ENCODE measurements at regions not wholly inside any gene's neighbourhood (a gene's known extent, or its start where the extent isn't known, plus 50 kb on each side); places are given as distances from the start of the nearest gene placed in this dataset.
"Not testable (repeated sequence)": the region's sequence is repeated elsewhere in the genome, so short reads cannot be mapped to it uniquely, and the experiment has no call there.

GRCh38 chr4:133592591-133592990 is 443.5 kb downstream of the PCDH10 start:
- DNase-seq (ENCODE audit: low spot score) = no peak

GRCh38 chr4:133592106-133592505 is 443.0 kb downstream of the PCDH10 start:
- DNase-seq (ENCODE audit: low spot score) = no peak

GRCh38 chr4:133588306-133588705 is 439.2 kb downstream of the PCDH10 start:
- DNase-seq (ENCODE audit: low spot score) = no peak

- DNase-seq (ENCODE audit: low spot score) = no peak
These were observed 436.2 kb downstream of the PCDH10 start for GRCh38 chr4:133585323-133585722.

- no peak for DNase-seq (ENCODE audit: low spot score)
These were observed 435.6 kb downstream of the PCDH10 start for GRCh38 chr4:133584714-133585113.

- DNase-seq (ENCODE audit: low spot score) = no peak
These were observed 433.0 kb downstream of the PCDH10 start for GRCh38 chr4:133581996-133582619.

GRCh38 chr4:133574248-133574647 is 425.2 kb downstream of the PCDH10 start:
- DNase-seq (ENCODE audit: low spot score) = no peak

- peak; percentile 22 for DNase-seq (ENCODE audit: low spot score)
These were observed 416.3 kb downstream of the PCDH10 start for GRCh38 chr4:133565379-133565778.

- DNase-seq (ENCODE audit: low spot score) = no peak
These were observed 410.9 kb downstream of the PCDH10 start for GRCh38 chr4:133559987-133560386.

- DNase-seq (ENCODE audit: low spot score) = no peak
These were observed 406.6 kb downstream of the PCDH10 start for GRCh38 chr4:133555671-133556070.

- DNase-seq (ENCODE audit: low spot score) = no peak
These were observed 401.3 kb downstream of the PCDH10 start for GRCh38 chr4:133550436-133550835.

GRCh38 chr4:133544097-133544496 is 395.0 kb downstream of the PCDH10 start:
- no peak for DNase-seq (ENCODE audit: low spot score)

- DNase-seq (ENCODE audit: low spot score) = no peak
These were observed 388.7 kb downstream of the PCDH10 start for GRCh38 chr4:133537780-133538281.

- not testable (repeated sequence) for DNase-seq (ENCODE audit: low spot score)
These were observed 385.1 kb downstream of the PCDH10 start for GRCh38 chr4:133534224-133534623.

GRCh38 chr4:133524369-133524768 is 375.3 kb downstream of the PCDH10 start:
- DNase-seq (ENCODE audit: low spot score) = no peak

- DNase-seq (ENCODE audit: low spot score) = no peak
These were observed 364.8 kb downstream of the PCDH10 start for GRCh38 chr4:133513901-133514300.

GRCh38 chr4:133498149-133498548 is 349.1 kb downstream of the PCDH10 start:
- DNase-seq (ENCODE audit: low spot score) = no peak

- no peak for DNase-seq (ENCODE audit: low spot score)
These were observed 344.7 kb downstream of the PCDH10 start for GRCh38 chr4:133493776-133494175.

GRCh38 chr4:133493241-133493640 is 344.1 kb downstream of the PCDH10 start:
- DNase-seq (ENCODE audit: low spot score) = no peak

- no peak for DNase-seq (ENCODE audit: low spot score)
These were observed 335.2 kb downstream of the PCDH10 start for GRCh38 chr4:133484287-133484686.

- DNase-seq (ENCODE audit: low spot score) = peak; percentile 35
These were observed 334.6 kb downstream of the PCDH10 start for GRCh38 chr4:133483600-133484246.

GRCh38 chr4:133476063-133476462 is 327.0 kb downstream of the PCDH10 start:
- no peak for DNase-seq (ENCODE audit: low spot score)

GRCh38 chr4:133474501-133474900 is 325.4 kb downstream of the PCDH10 start:
- DNase-seq (ENCODE audit: low spot score) = no peak

GRCh38 chr4:133472244-133472643 is 323.1 kb downstream of the PCDH10 start:
- DNase-seq (ENCODE audit: low spot score) = no peak

Data from LoVo (cell line).